IMR-90 (cell line): ENCODE measurements at regions not wholly inside any gene's neighbourhood (a gene's known extent, or its start where the extent isn't known, plus 50 kb on each side); places are given as distances from the start of the nearest gene placed in this dataset.

Experiments used
- ATAC-seq: fragments of 200-7000 bp; cut with Tn5 transposase; 2 replicates; pipeline ENCODE4 v1.9.1; 2020; ENCODE audit warnings: low read depth, mild to moderate bottlenecking, moderate library complexity
- BruUV-seq: library from RNA; stranded (reverse); fragments of 400-500 nt; replicated peaks from 2 replicates; lab custom pipeline; 2021; lab: Mats Ljungman, UMichigan
- CTCF ChIA-PET: fragments of 300-600 bp; formaldehyde crosslinking; extraction: SDS; loops from one replicate; lab custom pipeline; 2021; ENCODE audit warnings: antibody characterized with exemption; lab: Yijun Ruan, JAX
- POLR2A ChIA-PET: fragments of 300-600 bp; sonication (Branson Sonifier 250); formaldehyde crosslinking; loops from one replicate; lab custom pipeline; 2022; ENCODE audit warnings: antibody characterized with exemption; ENCODE audit not compliant: unreplicated experiment; lab: Charles Lee
- DNase-seq: peaks from one replicate; pipeline ENCODE4 v3.0.0; 2013
- H2AFZ ChIP-seq: replicated peaks from 2 replicates; pipeline ENCODE3; 2013; ENCODE audit warnings: low read length, mild to moderate bottlenecking; ENCODE audit not compliant: poor library complexity
- H2AK5ac ChIP-seq: 2 replicates; pipeline ENCODE4 v1.6.1; 2013; ENCODE audit warnings: low read depth, low read length, inconsistent platforms
- H2AK9ac ChIP-seq: replicated peaks from 2 replicates; pipeline ENCODE3; 2013; ENCODE audit warnings: mild to moderate bottlenecking, low read depth, low read length, moderate library complexity; ENCODE audit not compliant: poor library complexity
- H2BK120ac ChIP-seq: 2 replicates; pipeline ENCODE4 v1.6.1; 2013; ENCODE audit warnings: low read depth, low read length, inconsistent platforms
- H2BK15ac ChIP-seq: 3 replicates; pipeline ENCODE4 v1.6.1; 2013; ENCODE audit warnings: low read depth, low read length, inconsistent platforms
- H2BK20ac ChIP-seq: 2 replicates; pipeline ENCODE4 v1.6.1; 2013; ENCODE audit warnings: low read depth, mild to moderate bottlenecking, inconsistent platforms, low read length, moderate library complexity
- H2BK5ac ChIP-seq: 2 replicates; pipeline ENCODE4 v1.6.1; 2013; ENCODE audit warnings: mild to moderate bottlenecking, low read depth, low read length, inconsistent platforms; ENCODE audit not compliant: poor library complexity, severe bottlenecking
- H3K14ac ChIP-seq: replicated peaks from 2 replicates; pipeline ENCODE4 v1.6.1; 2013; ENCODE audit warnings: low read depth, low read length, inconsistent platforms
- H3K18ac ChIP-seq: 2 replicates; pipeline ENCODE4 v1.6.1; 2013; ENCODE audit warnings: low read depth, low read length, control low read depth
- H3K23ac ChIP-seq: 2 replicates; pipeline ENCODE4 v1.6.1; 2013; ENCODE audit warnings: low read depth, low read length, inconsistent platforms
- H3K27ac ChIP-seq: 2 replicates; pipeline ENCODE4 v1.5.1; 2013; ENCODE audit warnings: mild to moderate bottlenecking, control low read depth, low read length; ENCODE audit not compliant: insufficient read depth
- H3K27me3 ChIP-seq: 2 replicates; pipeline ENCODE4 v1.6.1; 2013; ENCODE audit warnings: low read length; ENCODE audit not compliant: control insufficient read depth, insufficient read depth
- H3K36me3 ChIP-seq: 2 replicates; pipeline ENCODE4 v1.6.1; 2013; ENCODE audit warnings: low read length, mixed read lengths; ENCODE audit not compliant: control insufficient read depth, insufficient read depth
- H3K4ac ChIP-seq: 2 replicates; pipeline ENCODE4 v1.6.1; 2013; ENCODE audit warnings: low read depth, low read length, inconsistent platforms
- H3K4me1 ChIP-seq: 2 replicates; pipeline ENCODE4 v1.6.1; 2013; ENCODE audit warnings: low read length, mixed read lengths; ENCODE audit not compliant: control insufficient read depth, insufficient read depth
- H3K4me2 ChIP-seq: 2 replicates; pipeline ENCODE4 v1.6.1; 2013; ENCODE audit warnings: low read depth, mild to moderate bottlenecking, control low read depth, low read length, moderate library complexity
- H3K4me3 ChIP-seq: 2 replicates; pipeline ENCODE4 v1.5.1; 2013; ENCODE audit warnings: low read depth, mild to moderate bottlenecking, control low read depth, low read length, moderate library complexity; ENCODE audit not compliant: insufficient read depth
- H3K56ac ChIP-seq: 2 replicates; pipeline ENCODE4 v1.6.1; 2013; ENCODE audit warnings: low read length, inconsistent platforms; ENCODE audit not compliant: insufficient read depth; ENCODE audit errors: extremely low read depth
- H3K79me1 ChIP-seq, 2 experiments: 2 replicates each; pipeline ENCODE4 v1.6.1; 2013; ENCODE audit warnings: low read length in 2 of 2, inconsistent platforms in 1 of 2, low read depth in 1 of 2
- H3K9ac ChIP-seq: 2 replicates; pipeline ENCODE4 v1.6.1; 2013; ENCODE audit warnings: low read depth, low read length, control low read depth
- H3K9me1 ChIP-seq: 2 replicates; pipeline ENCODE4 v1.6.1; 2013; ENCODE audit warnings: low read length, inconsistent platforms; ENCODE audit not compliant: insufficient read depth
- H3K9me3 ChIP-seq: 2 replicates; pipeline ENCODE4 v1.6.1; 2013; ENCODE audit warnings: low read length; ENCODE audit not compliant: control insufficient read depth, insufficient read depth
- H4K20me1 ChIP-seq: 2 replicates; pipeline ENCODE4 v1.6.1; 2013; ENCODE audit warnings: low read length, inconsistent platforms; ENCODE audit not compliant: insufficient read depth
- H4K5ac ChIP-seq: 2 replicates; pipeline ENCODE4 v1.6.1; 2013; ENCODE audit warnings: mild to moderate bottlenecking, low read depth, low read length, control low read depth
- H4K8ac ChIP-seq, 2 experiments: 2 replicates each; pipeline ENCODE4 v1.6.1; 2013; ENCODE audit warnings: low read depth in 2 of 2, low read length in 2 of 2, control low read depth in 1 of 2, inconsistent platforms in 1 of 2
- H4K91ac ChIP-seq: 2 replicates; pipeline ENCODE4 v1.6.1; 2013; ENCODE audit warnings: low read depth, low read length, inconsistent platforms; ENCODE audit not compliant: insufficient read depth
- RFX5 ChIP-seq: IDR thresholded peaks from 2 replicates; pipeline ENCODE4 v1.8.0; 2012; ENCODE audit warnings: low read depth, mild to moderate bottlenecking, low read length, moderate library complexity
- dilution Hi-C: fragments of 300-500 bp; cut with HindIII; formaldehyde crosslinking; loops from one replicate; pipeline ENCODE4 v1.14.3; 2018; ENCODE audit warnings: low sequenced_read_pairs; ENCODE audit not compliant: unreplicated experiment
- in situ Hi-C: fragments of 300-500 bp; cut with MboI; formaldehyde crosslinking; loops from 3 replicates; pipeline ENCODE4 v1.14.3; 2019; ENCODE audit warnings: low sequenced_read_pairs, inconsistent platforms, mixed read lengths
- intact Hi-C: fragments of 100-400 bp; cut with micrococcal nuclease; formaldehyde crosslinking; loops from 2 replicates; pipeline ENCODE4 v1.10.0; 2022
- TF ChIP-seq, protein P1 (sequence below): fragments of 150-350 bp; IDR thresholded peaks from 2 replicates; pipeline ENCODE4 v1.6.1; 2017; ENCODE audit warnings: mild to moderate bottlenecking, antibody characterized with exemption, low read length, low read depth

DNA sequence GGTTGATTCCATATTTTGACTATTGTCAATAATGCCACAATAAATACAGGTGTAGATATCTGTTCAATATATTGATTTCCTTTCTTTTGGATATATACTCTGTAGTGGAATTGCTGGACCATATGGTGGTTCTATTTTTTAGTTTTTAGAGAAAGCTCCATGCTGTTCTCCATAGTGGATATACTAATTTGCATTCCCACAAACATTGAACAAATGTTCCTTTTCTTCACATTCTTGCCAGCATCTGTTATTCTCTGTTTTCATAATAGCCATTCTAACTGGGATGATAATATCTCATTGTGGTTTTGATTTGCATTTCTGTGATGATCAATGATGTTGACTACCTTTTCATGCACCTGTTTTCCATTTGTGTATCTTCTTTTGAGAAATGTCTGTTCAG, 973.7 kb downstream of the REEP3 start:
- Histone ChIP-seq H3K14ac (no peak overlapping the region), H3K4me2 (no peak overlapping the region), H3K36me3 (no peaks in the 10 kb centered on the region), H3K18ac (no peak overlapping the region), H2BK20ac (no peak overlapping the region), H2BK120ac (no peak overlapping the region), H4K8ac (no peak overlapping the region), H4K5ac (no peak overlapping the region), H3K27me3 (no peaks in the 10 kb centered on the region), H4K91ac (no peak overlapping the region), H3K4me3 (no peak overlapping the region), H3K4me1 (no peaks in the 10 kb centered on the region), H2AK9ac (no peak overlapping the region), H2BK5ac (no peak overlapping the region), H3K9me1 (no peaks in the 10 kb centered on the region), H3K56ac (no peak overlapping the region), H2AFZ (no peak overlapping the region), H2BK15ac (no peak overlapping the region), H4K20me1 (no peaks in the 10 kb centered on the region), H3K23ac (no peak overlapping the region), H3K9me3 (no peaks in the 10 kb centered on the region), H3K9ac (no peak overlapping the region), H3K4ac (no peak overlapping the region), H3K79me1 (no peaks in the 10 kb centered on the region), H2AK5ac (no peak overlapping the region), H3K27ac (no peak overlapping the region)
- TF ChIP-seq RFX5, result no peak
- TF ChIP-seq, protein P1, sequence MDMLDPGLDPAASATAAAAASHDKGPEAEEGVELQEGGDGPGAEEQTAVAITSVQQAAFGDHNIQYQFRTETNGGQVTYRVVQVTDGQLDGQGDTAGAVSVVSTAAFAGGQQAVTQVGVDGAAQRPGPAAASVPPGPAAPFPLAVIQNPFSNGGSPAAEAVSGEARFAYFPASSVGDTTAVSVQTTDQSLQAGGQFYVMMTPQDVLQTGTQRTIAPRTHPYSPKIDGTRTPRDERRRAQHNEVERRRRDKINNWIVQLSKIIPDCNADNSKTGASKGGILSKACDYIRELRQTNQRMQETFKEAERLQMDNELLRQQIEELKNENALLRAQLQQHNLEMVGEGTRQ, result no peak
- ATAC-seq (no peak), DNase-seq (no peak)
- ChIA-PET POLR2A (no interaction called here), CTCF (no interaction called here)
- dilution Hi-C loops (no loop called here), in situ Hi-C loops (no loop called here), intact Hi-C loops (no loop called here)
- no TSS peak for BruUV-seq
